IMR-90 (cell line): ENCODE measurements at regions not wholly inside any gene's neighbourhood (a gene's known extent, or its start where the extent isn't known, plus 50 kb on each side); places are given as distances from the start of the nearest gene placed in this dataset.

ENCODE experiments used
- ATAC-seq: fragments of 200-7000 bp; cut with Tn5 transposase; 2 replicates; pipeline ENCODE4 v1.9.1; 2020; ENCODE audit warnings: low read depth, mild to moderate bottlenecking, moderate library complexity
- BruUV-seq: library from RNA; stranded (reverse); fragments of 400-500 nt; replicated peaks from 2 replicates; lab custom pipeline; 2021; lab: Mats Ljungman, UMichigan
- CTCF ChIA-PET: fragments of 300-600 bp; formaldehyde crosslinking; extraction: SDS; loops from one replicate; lab custom pipeline; 2021; ENCODE audit warnings: antibody characterized with exemption; lab: Yijun Ruan, JAX
- POLR2A ChIA-PET: fragments of 300-600 bp; sonication (Branson Sonifier 250); formaldehyde crosslinking; loops from one replicate; lab custom pipeline; 2022; ENCODE audit warnings: antibody characterized with exemption; ENCODE audit not compliant: unreplicated experiment; lab: Charles Lee
- DNase-seq: peaks from one replicate; pipeline ENCODE4 v3.0.0; 2013
- H2AFZ ChIP-seq: replicated peaks from 2 replicates; pipeline ENCODE3; 2013; ENCODE audit warnings: low read length, mild to moderate bottlenecking; ENCODE audit not compliant: poor library complexity
- H2AK5ac ChIP-seq: 2 replicates; pipeline ENCODE4 v1.6.1; 2013; ENCODE audit warnings: low read depth, low read length, inconsistent platforms
- H2AK9ac ChIP-seq: replicated peaks from 2 replicates; pipeline ENCODE3; 2013; ENCODE audit warnings: mild to moderate bottlenecking, low read depth, low read length, moderate library complexity; ENCODE audit not compliant: poor library complexity
- H2BK120ac ChIP-seq: 2 replicates; pipeline ENCODE4 v1.6.1; 2013; ENCODE audit warnings: low read depth, low read length, inconsistent platforms
- H2BK15ac ChIP-seq: 3 replicates; pipeline ENCODE4 v1.6.1; 2013; ENCODE audit warnings: low read depth, low read length, inconsistent platforms
- H2BK20ac ChIP-seq: 2 replicates; pipeline ENCODE4 v1.6.1; 2013; ENCODE audit warnings: low read depth, mild to moderate bottlenecking, inconsistent platforms, low read length, moderate library complexity
- H2BK5ac ChIP-seq: 2 replicates; pipeline ENCODE4 v1.6.1; 2013; ENCODE audit warnings: mild to moderate bottlenecking, low read depth, low read length, inconsistent platforms; ENCODE audit not compliant: poor library complexity, severe bottlenecking
- H3K14ac ChIP-seq: replicated peaks from 2 replicates; pipeline ENCODE4 v1.6.1; 2013; ENCODE audit warnings: low read depth, low read length, inconsistent platforms
- H3K18ac ChIP-seq: 2 replicates; pipeline ENCODE4 v1.6.1; 2013; ENCODE audit warnings: low read depth, low read length, control low read depth
- H3K23ac ChIP-seq: 2 replicates; pipeline ENCODE4 v1.6.1; 2013; ENCODE audit warnings: low read depth, low read length, inconsistent platforms
- H3K27ac ChIP-seq: 2 replicates; pipeline ENCODE4 v1.5.1; 2013; ENCODE audit warnings: mild to moderate bottlenecking, control low read depth, low read length; ENCODE audit not compliant: insufficient read depth
- H3K27me3 ChIP-seq: 2 replicates; pipeline ENCODE4 v1.6.1; 2013; ENCODE audit warnings: low read length; ENCODE audit not compliant: control insufficient read depth, insufficient read depth
- H3K36me3 ChIP-seq: 2 replicates; pipeline ENCODE4 v1.6.1; 2013; ENCODE audit warnings: low read length, mixed read lengths; ENCODE audit not compliant: control insufficient read depth, insufficient read depth
- H3K4ac ChIP-seq: 2 replicates; pipeline ENCODE4 v1.6.1; 2013; ENCODE audit warnings: low read depth, low read length, inconsistent platforms
- H3K4me1 ChIP-seq: 2 replicates; pipeline ENCODE4 v1.6.1; 2013; ENCODE audit warnings: low read length, mixed read lengths; ENCODE audit not compliant: control insufficient read depth, insufficient read depth
- H3K4me2 ChIP-seq: 2 replicates; pipeline ENCODE4 v1.6.1; 2013; ENCODE audit warnings: low read depth, mild to moderate bottlenecking, control low read depth, low read length, moderate library complexity
- H3K4me3 ChIP-seq: 2 replicates; pipeline ENCODE4 v1.5.1; 2013; ENCODE audit warnings: low read depth, mild to moderate bottlenecking, control low read depth, low read length, moderate library complexity; ENCODE audit not compliant: insufficient read depth
- H3K56ac ChIP-seq: 2 replicates; pipeline ENCODE4 v1.6.1; 2013; ENCODE audit warnings: low read length, inconsistent platforms; ENCODE audit not compliant: insufficient read depth; ENCODE audit errors: extremely low read depth
- H3K79me1 ChIP-seq, 2 experiments: 2 replicates each; pipeline ENCODE4 v1.6.1; 2013; ENCODE audit warnings: low read length in 2 of 2, inconsistent platforms in 1 of 2, low read depth in 1 of 2
- H3K9ac ChIP-seq: 2 replicates; pipeline ENCODE4 v1.6.1; 2013; ENCODE audit warnings: low read depth, low read length, control low read depth
- H3K9me1 ChIP-seq: 2 replicates; pipeline ENCODE4 v1.6.1; 2013; ENCODE audit warnings: low read length, inconsistent platforms; ENCODE audit not compliant: insufficient read depth
- H3K9me3 ChIP-seq: 2 replicates; pipeline ENCODE4 v1.6.1; 2013; ENCODE audit warnings: low read length; ENCODE audit not compliant: control insufficient read depth, insufficient read depth
- H4K20me1 ChIP-seq: 2 replicates; pipeline ENCODE4 v1.6.1; 2013; ENCODE audit warnings: low read length, inconsistent platforms; ENCODE audit not compliant: insufficient read depth
- H4K5ac ChIP-seq: 2 replicates; pipeline ENCODE4 v1.6.1; 2013; ENCODE audit warnings: mild to moderate bottlenecking, low read depth, low read length, control low read depth
- H4K8ac ChIP-seq, 2 experiments: 2 replicates each; pipeline ENCODE4 v1.6.1; 2013; ENCODE audit warnings: low read depth in 2 of 2, low read length in 2 of 2, control low read depth in 1 of 2, inconsistent platforms in 1 of 2
- H4K91ac ChIP-seq: 2 replicates; pipeline ENCODE4 v1.6.1; 2013; ENCODE audit warnings: low read depth, low read length, inconsistent platforms; ENCODE audit not compliant: insufficient read depth
- BHLHE40 ChIP-seq: fragments of 150-350 bp; IDR thresholded peaks from 2 replicates; pipeline ENCODE4 v1.6.1; 2016; ENCODE audit warnings: mild to moderate bottlenecking, low read depth, low read length
- CHD1 ChIP-seq: IDR thresholded peaks from 2 replicates; pipeline ENCODE4 v1.6.1; 2012; ENCODE audit warnings: low read depth, low read length, improper control_type of control experiment
- ELK1 ChIP-seq: fragments of 150-350 bp; IDR thresholded peaks from 2 replicates; pipeline ENCODE4 v1.6.1; 2016; ENCODE audit warnings: low read depth, mild to moderate bottlenecking, low read length, moderate library complexity, borderline replicate concordance
- MAFK ChIP-seq: IDR thresholded peaks from 2 replicates; pipeline ENCODE4 v1.6.1; 2012; ENCODE audit warnings: low read depth, low read length, improper control_type of control experiment
- NFE2L2 ChIP-seq: fragments of 150-350 bp; IDR thresholded peaks from 2 replicates; pipeline ENCODE4 v1.6.1; 2016; ENCODE audit warnings: low read depth, mild to moderate bottlenecking, low read length
- POLR2A ChIP-seq: IDR thresholded peaks from 2 replicates; pipeline ENCODE4 v1.6.1; 2012; ENCODE audit warnings: mild to moderate bottlenecking, low read depth, low read length
- SMC3 ChIP-seq: fragments of 150-350 bp; IDR thresholded peaks from 2 replicates; pipeline ENCODE4 v1.6.1; 2016; ENCODE audit warnings: low read depth, mild to moderate bottlenecking, antibody characterized with exemption, low read length, moderate library complexity
- USF2 ChIP-seq: fragments of 150-350 bp; IDR thresholded peaks from 2 replicates; pipeline ENCODE4 v1.6.1; 2017; ENCODE audit warnings: mild to moderate bottlenecking, antibody characterized with exemption, low read length, low read depth
- WGBS, 2 experiments: methylation state at CpG; one replicate each; pipeline versions ENCODE4 v1.1.5 to v1.1.7; 2013; ENCODE audit warnings: missing lambda C conversion rate in 2 of 2; ENCODE audit not compliant: insufficient read length in 1 of 2; ENCODE audit errors: extremely low coverage in 2 of 2; 5-methylcytosine and 5-hydroxymethylcytosine counted together
- dilution Hi-C: fragments of 300-500 bp; cut with HindIII; formaldehyde crosslinking; loops from one replicate; pipeline ENCODE4 v1.14.3; 2018; ENCODE audit warnings: low sequenced_read_pairs; ENCODE audit not compliant: unreplicated experiment
- in situ Hi-C: fragments of 300-500 bp; cut with MboI; formaldehyde crosslinking; loops from 3 replicates; pipeline ENCODE4 v1.14.3; 2019; ENCODE audit warnings: low sequenced_read_pairs, inconsistent platforms, mixed read lengths
- intact Hi-C: fragments of 100-400 bp; cut with micrococcal nuclease; formaldehyde crosslinking; loops from 2 replicates; pipeline ENCODE4 v1.10.0; 2022

- H3K23ac ChIP-seq = no peak overlapping the region
- H3K79me1 ChIP-seq = no peaks in the 10 kb centered on the region
- no peak overlapping the region for H3K4me3 ChIP-seq
- in situ Hi-C loops = no loop called here
- H3K9me3 ChIP-seq = peaks cover 14% of the 10 kb centered on the region
- H3K4ac ChIP-seq = no peak overlapping the region
- no peak overlapping the region for H2BK20ac ChIP-seq
- POLR2A ChIA-PET = no interaction called here
- no peak overlapping the region for H3K14ac ChIP-seq
- H2AK9ac ChIP-seq = no peak overlapping the region
- H2BK15ac ChIP-seq = no peak overlapping the region
- 0% methylated on average over 1 of the region's 3 CpGs; no CpG with 5 or more reads in 1 of the 2 experiments for WGBS, 2 experiments
- dilution Hi-C loops = no loop called here
- no peak overlapping the region for H4K5ac ChIP-seq
- no peaks in the 10 kb centered on the region for H3K27me3 ChIP-seq
- no peak overlapping the region for H2AFZ ChIP-seq
- CTCF ChIA-PET = no interaction called here
- intact Hi-C loops = no loop called here
- no peak overlapping the region for H3K56ac ChIP-seq
- no peak overlapping the region for H3K9ac ChIP-seq
- no peak overlapping the region for H3K18ac ChIP-seq
- no peaks in the 10 kb centered on the region for H3K36me3 ChIP-seq
- H3K4me2 ChIP-seq = no peak overlapping the region
- no peak overlapping the region for H4K91ac ChIP-seq
- H3K27ac ChIP-seq = no peak overlapping the region
- no TSS peak for BruUV-seq
- no peaks in the 10 kb centered on the region for H3K9me1 ChIP-seq
- no peak overlapping the region for H2AK5ac ChIP-seq
- no peak overlapping the region for H4K8ac ChIP-seq
- H2BK5ac ChIP-seq = no peak overlapping the region
- no peak for DNase-seq
- no peak overlapping the region for H2BK120ac ChIP-seq
- no peak for ATAC-seq
- no peaks in the 10 kb centered on the region for H4K20me1 ChIP-seq
- no peaks in the 10 kb centered on the region for H3K4me1 ChIP-seq
- TF ChIP-seq USF2 (no peak), SMC3 (no peak), NFE2L2 (no peak), POLR2A (no peak), ELK1 (no peak), BHLHE40 (no peak), MAFK (no peak), CHD1 (no peak)
These were observed 660.7 kb upstream of the ADAMTS16 start for GRCh38 chr5:4479426-4479825.
